Vagina (tissue), 2 donors: ENCODE measurements at regions not wholly inside any gene's neighbourhood (a gene's known extent, or its start where the extent isn't known, plus 50 kb on each side); places are given as distances from the start of the nearest gene placed in this dataset.
"Not testable (repeated sequence)": the region's sequence is repeated elsewhere in the genome, so short reads cannot be mapped to it uniquely, and the experiment has no call there.

Source experiments
- DNase-seq, 2 donors: peaks; one replicate each; pipeline ENCODE4 v3.0.0-alpha.2; 2017; ENCODE audit errors: extremely low spot score in 2 of 2
- H3K27ac ChIP-seq: fragments of 200-600 bp; sonication (generic); one replicate; pipeline ENCODE4 v1.5.1; 2019
- H3K27me3 ChIP-seq: fragments of 200-600 bp; sonication (generic); one replicate; pipeline ENCODE4 v1.5.1; 2019
- H3K36me3 ChIP-seq, 2 donors: fragments of 200-600 bp; sonication (generic); one replicate each; pipeline ENCODE4 v1.5.1; 2017 to 2019
- H3K4me1 ChIP-seq: fragments of 200-600 bp; sonication (generic); one replicate; pipeline ENCODE4 v1.5.1; 2019
- H3K4me3 ChIP-seq, 2 donors: fragments of 200-600 bp; sonication (generic); 1 replicate in 1 of 2; 2 replicates in 1 of 2; pipeline ENCODE4 v1.5.1; 2016 to 2019
- H3K9me3 ChIP-seq: fragments of 200-600 bp; sonication (generic); one replicate; pipeline ENCODE4 v1.5.1; 2019
- intact Hi-C: fragments of 100-400 bp; cut with DNase I; formaldehyde crosslinking; loops from one replicate; pipeline ENCODE4 v1.15.1; 2023

- intact Hi-C loops: not testable (repeated sequence)
Measured at GRCh38 chr12:31162896-31163560, 89.4 kb downstream of the DDX11 start.

GRCh38 chr12:31174293-31174692, 100.6 kb downstream of the DDX11 start:
- DNase-seq, H3K9me3 ChIP-seq, H3K36me3 ChIP-seq, H3K27ac ChIP-seq, intact Hi-C loops, H3K4me1 ChIP-seq, H3K27me3 ChIP-seq, H3K4me3 ChIP-seq: not testable (repeated sequence)

More at GRCh38 chr12:31162896-31163560, 89.4 kb downstream of the DDX11 start:
- H3K4me3 ChIP-seq, DNase-seq, H3K27me3 ChIP-seq, H3K9me3 ChIP-seq, H3K4me1 ChIP-seq, H3K36me3 ChIP-seq, H3K27ac ChIP-seq: not testable (repeated sequence)

- H3K9me3 ChIP-seq, H3K27me3 ChIP-seq, H3K4me1 ChIP-seq, DNase-seq, H3K4me3 ChIP-seq, H3K36me3 ChIP-seq, intact Hi-C loops, H3K27ac ChIP-seq: not testable (repeated sequence)
Measured at GRCh38 chr12:31177514-31177913, 103.9 kb downstream of the DDX11 start.

DNA sequence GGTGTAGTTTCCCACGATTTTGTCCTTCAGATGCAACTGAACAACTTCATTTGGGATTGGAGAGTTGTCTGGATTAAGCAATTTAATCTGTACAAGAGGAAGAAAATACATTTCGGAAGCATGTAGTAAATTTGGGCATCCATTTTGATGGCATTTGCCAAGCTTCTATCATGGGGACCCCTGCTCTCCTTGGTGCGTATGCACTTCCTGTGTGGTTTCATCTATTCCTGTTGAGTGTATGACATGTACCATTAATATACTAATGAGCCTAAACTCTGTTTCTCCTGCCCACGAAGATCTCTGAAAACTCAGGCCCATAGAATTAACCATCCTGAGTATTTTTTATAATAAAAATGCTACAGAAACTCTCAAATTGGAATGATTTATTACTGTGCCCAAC, 105.2 kb downstream of the DDX11 start:
- intact Hi-C loops, H3K36me3 ChIP-seq, H3K4me3 ChIP-seq, H3K27ac ChIP-seq, H3K27me3 ChIP-seq, H3K9me3 ChIP-seq, H3K4me1 ChIP-seq, DNase-seq: not testable (repeated sequence)

- H3K4me1 ChIP-seq, H3K4me3 ChIP-seq, H3K9me3 ChIP-seq, H3K27me3 ChIP-seq, intact Hi-C loops, H3K36me3 ChIP-seq, DNase-seq, H3K27ac ChIP-seq: not testable (repeated sequence)
Measured at GRCh38 chr12:31179627-31180237, 106.1 kb downstream of the DDX11 start.

GRCh38 chr12:31182571-31182970, 108.9 kb downstream of the DDX11 start:
- H3K27ac ChIP-seq, intact Hi-C loops: not testable (repeated sequence)

GRCh38 chr12:31183107-31183506, 109.4 kb downstream of the DDX11 start:
- H3K27ac ChIP-seq, H3K4me1 ChIP-seq, H3K9me3 ChIP-seq, H3K4me3 ChIP-seq, intact Hi-C loops, H3K27me3 ChIP-seq, H3K36me3 ChIP-seq, DNase-seq: not testable (repeated sequence)

More at GRCh38 chr12:31182571-31182970, 108.9 kb downstream of the DDX11 start:
- H3K27me3 ChIP-seq, DNase-seq, H3K4me3 ChIP-seq, H3K36me3 ChIP-seq, H3K9me3 ChIP-seq, H3K4me1 ChIP-seq: not testable (repeated sequence)

DNA sequence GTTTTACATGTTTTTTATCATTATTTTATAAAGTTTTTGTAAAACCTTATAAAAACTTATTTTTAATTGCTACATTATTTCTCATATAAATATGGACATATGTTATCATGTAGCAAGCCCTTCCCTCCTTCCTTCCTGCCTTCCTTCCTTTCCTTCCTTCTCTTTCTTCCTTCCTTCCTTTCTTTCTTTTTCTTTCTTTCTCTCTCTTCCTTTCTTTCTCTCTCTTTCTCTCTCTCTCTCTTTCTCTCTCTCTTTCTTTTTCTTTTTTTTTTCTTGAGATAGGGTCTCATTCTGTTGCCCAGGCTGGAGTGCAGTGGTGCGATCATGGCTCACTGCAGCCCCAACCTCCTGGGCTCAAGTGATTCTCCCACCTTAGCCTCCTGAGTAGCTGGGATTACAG, 110.2 kb downstream of the DDX11 start:
- intact Hi-C loops, H3K27me3 ChIP-seq, H3K4me3 ChIP-seq, H3K9me3 ChIP-seq, H3K4me1 ChIP-seq, H3K36me3 ChIP-seq, DNase-seq, H3K27ac ChIP-seq: not testable (repeated sequence)

GRCh38 chr12:31184667-31185066, 111.0 kb downstream of the DDX11 start:
- H3K36me3 ChIP-seq, H3K4me3 ChIP-seq, H3K4me1 ChIP-seq, DNase-seq, H3K27ac ChIP-seq, intact Hi-C loops, H3K27me3 ChIP-seq, H3K9me3 ChIP-seq: not testable (repeated sequence)

DNA sequence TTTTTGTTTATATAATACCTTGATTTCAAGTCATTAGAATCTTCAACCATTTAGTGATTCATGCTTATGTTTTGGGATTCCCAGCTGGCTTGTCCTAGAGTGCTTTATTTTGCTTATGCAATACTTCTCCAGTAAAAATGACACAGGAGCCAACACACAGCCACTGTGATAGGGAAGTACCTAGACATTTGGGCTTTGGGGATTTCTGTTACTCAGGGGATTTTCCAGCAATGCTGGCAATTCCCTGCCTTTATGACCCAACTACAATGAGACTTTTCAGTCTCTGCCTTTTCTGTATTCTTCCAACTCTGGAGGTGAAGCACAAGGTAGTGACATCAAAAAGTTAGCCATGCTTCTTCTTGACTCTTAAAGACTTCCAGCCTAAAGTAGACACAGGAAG, 119.0 kb downstream of the DDX11 start:
- H3K36me3 ChIP-seq, H3K27ac ChIP-seq, H3K4me3 ChIP-seq, H3K9me3 ChIP-seq, H3K4me1 ChIP-seq, H3K27me3 ChIP-seq, DNase-seq, intact Hi-C loops: not testable (repeated sequence)

- H3K4me1 ChIP-seq, H3K9me3 ChIP-seq, intact Hi-C loops, H3K36me3 ChIP-seq, H3K4me3 ChIP-seq, DNase-seq, H3K27me3 ChIP-seq, H3K27ac ChIP-seq: not testable (repeated sequence)
Measured at GRCh38 chr12:31195620-31196019, 122.0 kb downstream of the DDX11 start.

DNA sequence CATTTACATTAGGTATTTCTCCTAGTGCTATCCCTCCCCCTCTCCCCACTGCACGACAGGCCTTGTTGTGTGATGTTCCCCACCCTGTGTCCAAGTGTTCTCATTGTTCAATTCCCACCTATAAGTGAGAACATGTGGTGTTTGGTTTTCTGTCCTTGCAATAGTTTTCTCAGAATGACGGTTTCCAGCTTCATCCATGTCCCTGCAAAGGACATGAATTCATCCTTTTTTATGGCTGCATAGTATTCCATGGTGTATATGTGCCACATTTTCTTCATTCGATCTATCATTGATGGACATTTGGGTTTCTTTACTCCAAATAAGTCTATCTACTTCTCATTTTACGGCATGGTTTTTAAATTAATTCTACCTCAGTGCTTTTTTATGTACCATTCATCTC, 125.8 kb downstream of the DDX11 start:
- H3K27me3 ChIP-seq, H3K4me1 ChIP-seq, H3K36me3 ChIP-seq, intact Hi-C loops, H3K27ac ChIP-seq, DNase-seq, H3K4me3 ChIP-seq, H3K9me3 ChIP-seq: not testable (repeated sequence)
